ENCODE measurements at regions not wholly inside any gene's neighbourhood (a gene's known extent, or its start where the extent isn't known, plus 50 kb on each side); places are given as distances from the start of the nearest gene placed in this dataset.

- Histone ChIP-seq H3K27ac (no peak overlapping the region), H3K4me3 (no peak overlapping the region)
- no peak for DNase-seq (ENCODE audit: low spot score)
- TF ChIP-seq CTCF (IDR thresholded peaks at IDR 0.05) = no peak
Observed at GRCh38 chr2:204279819-204280218, 265.5 kb upstream of the PARD3B start.

GRCh38 chr2:204280262-204280668, 265.0 kb upstream of the PARD3B start:
- DNase-seq (ENCODE audit: low spot score) = no peak
- H3K4me3 ChIP-seq = no peak overlapping the region
- TF ChIP-seq CTCF (IDR thresholded peaks at IDR 0.05) = no peak
- no peak overlapping the region for H3K27ac ChIP-seq

GRCh38 chr2:204282081-204282480, 263.2 kb upstream of the PARD3B start:
- Histone ChIP-seq H3K4me3 (no peak overlapping the region), H3K27ac (no peak overlapping the region)
- no peak for TF ChIP-seq CTCF (IDR thresholded peaks at IDR 0.05)
- no peak for DNase-seq (ENCODE audit: low spot score)

- DNase-seq (ENCODE audit: low spot score) = no peak
- TF ChIP-seq CTCF (IDR thresholded peaks at IDR 0.05) = no peak
- Histone ChIP-seq H3K27ac (no peak overlapping the region), H3K4me3 (no peak overlapping the region)
Observed at GRCh38 chr2:204282525-204282924, 262.8 kb upstream of the PARD3B start.

- no peak for TF ChIP-seq CTCF (IDR thresholded peaks at IDR 0.05)
- Histone ChIP-seq H3K27ac (no peak overlapping the region), H3K4me3 (no peak overlapping the region)
- DNase-seq (ENCODE audit: low spot score) = no peak
Observed at GRCh38 chr2:204289066-204289465, 256.2 kb upstream of the PARD3B start.

- no peak for TF ChIP-seq CTCF (IDR thresholded peaks at IDR 0.05)
- DNase-seq (ENCODE audit: low spot score) = no peak
Observed at GRCh38 chr2:204292439-204292838, 252.8 kb upstream of the PARD3B start.

GRCh38 chr2:204293884-204294747, 251.2 kb upstream of the PARD3B start:
- H3K27ac ChIP-seq = no peak overlapping the region
- H3K4me3 ChIP-seq = no peak overlapping the region
- DNase-seq (ENCODE audit: low spot score) = no peak
- no peak for TF ChIP-seq CTCF (IDR thresholded peaks at IDR 0.05)

More at GRCh38 chr2:204292439-204292838, 252.8 kb upstream of the PARD3B start:
- Histone ChIP-seq H3K4me3 (no peak overlapping the region), H3K27ac (no peak overlapping the region)
